Osteoblast (primary cell): ENCODE measurements at regions not wholly inside any gene's neighbourhood (a gene's known extent, or its start where the extent isn't known, plus 50 kb on each side); places are given as distances from the start of the nearest gene placed in this dataset.

Source experiments
- DNase-seq: peaks from one replicate; pipeline ENCODE4 v3.0.0; 2011; ENCODE audit warnings: low spot score, mixed read lengths; ENCODE audit not compliant: insufficient read length; ENCODE audit errors: missing footprints
- H2AFZ ChIP-seq: 2 replicates; pipeline ENCODE4 v1.6.0; 2011; ENCODE audit warnings: mild to moderate bottlenecking, low read length
- H3K27ac ChIP-seq: 2 replicates; pipeline ENCODE4 v1.5.1; 2011; ENCODE audit warnings: mild to moderate bottlenecking, low read depth, low read length, moderate library complexity
- H3K27me3 ChIP-seq: 2 replicates; pipeline ENCODE4 v1.6.0; 2012; ENCODE audit warnings: mild to moderate bottlenecking, control low read depth, inconsistent platforms, low read length, moderate library complexity; ENCODE audit not compliant: insufficient read depth
- H3K36me3 ChIP-seq: 2 replicates; pipeline ENCODE4 v1.5.1; 2011; ENCODE audit warnings: mild to moderate bottlenecking, low read length, control low read depth, moderate library complexity; ENCODE audit not compliant: insufficient read depth
- H3K4me1 ChIP-seq: 2 replicates; pipeline ENCODE4 v1.5.1; 2011; ENCODE audit warnings: mild to moderate bottlenecking, low read length, control low read depth, moderate library complexity; ENCODE audit not compliant: insufficient read depth
- H3K4me2 ChIP-seq: 2 replicates; pipeline ENCODE4 v1.6.0; 2011; ENCODE audit warnings: mild to moderate bottlenecking, low read length; ENCODE audit not compliant: insufficient read depth
- H3K4me3 ChIP-seq: fragments of 200-600 bp; sonication (generic); 3 replicates; pipeline ENCODE4 v1.5.1; 2012; ENCODE audit warnings: mild to moderate bottlenecking, low read length, inconsistent platforms; ENCODE audit not compliant: insufficient read depth
- H3K79me2 ChIP-seq: 2 replicates; pipeline ENCODE4 v1.6.0; 2012; ENCODE audit warnings: mild to moderate bottlenecking, low read length, control low read depth, inconsistent platforms; ENCODE audit not compliant: insufficient read depth
- H3K9me3 ChIP-seq: 2 replicates; pipeline ENCODE4 v1.5.1; 2011; ENCODE audit warnings: low read depth, low read length, control low read depth
- H4K20me1 ChIP-seq: 2 replicates; pipeline ENCODE4 v1.6.0; 2012; ENCODE audit warnings: mild to moderate bottlenecking, low read length, control low read depth; ENCODE audit not compliant: insufficient read depth
- TF ChIP-seq, protein P1 (sequence below): IDR thresholded peaks from 2 replicates; pipeline ENCODE4 v1.5.1; 2011; ENCODE audit warnings: mild to moderate bottlenecking, low read depth, low read length, moderate library complexity; ENCODE audit errors: extremely low read depth

- no peak overlapping the region for H3K4me2 ChIP-seq
- no peaks in the 10 kb centered on the region for H3K9me3 ChIP-seq
- H4K20me1 ChIP-seq: no peaks in the 10 kb centered on the region
- no peak overlapping the region for H3K4me3 ChIP-seq
- H3K79me2 ChIP-seq: no peaks in the 10 kb centered on the region
- no peaks in the 10 kb centered on the region for H3K27me3 ChIP-seq
- H3K4me1 ChIP-seq: peaks cover 4% of the 10 kb centered on the region
- H3K36me3 ChIP-seq: no peaks in the 10 kb centered on the region
- no peak overlapping the region for H2AFZ ChIP-seq
- no peak overlapping the region for H3K27ac ChIP-seq
- DNase-seq: peak; percentile 44
- TF ChIP-seq, protein P1, sequence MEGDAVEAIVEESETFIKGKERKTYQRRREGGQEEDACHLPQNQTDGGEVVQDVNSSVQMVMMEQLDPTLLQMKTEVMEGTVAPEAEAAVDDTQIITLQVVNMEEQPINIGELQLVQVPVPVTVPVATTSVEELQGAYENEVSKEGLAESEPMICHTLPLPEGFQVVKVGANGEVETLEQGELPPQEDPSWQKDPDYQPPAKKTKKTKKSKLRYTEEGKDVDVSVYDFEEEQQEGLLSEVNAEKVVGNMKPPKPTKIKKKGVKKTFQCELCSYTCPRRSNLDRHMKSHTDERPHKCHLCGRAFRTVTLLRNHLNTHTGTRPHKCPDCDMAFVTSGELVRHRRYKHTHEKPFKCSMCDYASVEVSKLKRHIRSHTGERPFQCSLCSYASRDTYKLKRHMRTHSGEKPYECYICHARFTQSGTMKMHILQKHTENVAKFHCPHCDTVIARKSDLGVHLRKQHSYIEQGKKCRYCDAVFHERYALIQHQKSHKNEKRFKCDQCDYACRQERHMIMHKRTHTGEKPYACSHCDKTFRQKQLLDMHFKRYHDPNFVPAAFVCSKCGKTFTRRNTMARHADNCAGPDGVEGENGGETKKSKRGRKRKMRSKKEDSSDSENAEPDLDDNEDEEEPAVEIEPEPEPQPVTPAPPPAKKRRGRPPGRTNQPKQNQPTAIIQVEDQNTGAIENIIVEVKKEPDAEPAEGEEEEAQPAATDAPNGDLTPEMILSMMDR: no peak
Observed at GRCh38 chr18:60894254-60894945, 438.8 kb upstream of the CDH20 start.

DNA sequence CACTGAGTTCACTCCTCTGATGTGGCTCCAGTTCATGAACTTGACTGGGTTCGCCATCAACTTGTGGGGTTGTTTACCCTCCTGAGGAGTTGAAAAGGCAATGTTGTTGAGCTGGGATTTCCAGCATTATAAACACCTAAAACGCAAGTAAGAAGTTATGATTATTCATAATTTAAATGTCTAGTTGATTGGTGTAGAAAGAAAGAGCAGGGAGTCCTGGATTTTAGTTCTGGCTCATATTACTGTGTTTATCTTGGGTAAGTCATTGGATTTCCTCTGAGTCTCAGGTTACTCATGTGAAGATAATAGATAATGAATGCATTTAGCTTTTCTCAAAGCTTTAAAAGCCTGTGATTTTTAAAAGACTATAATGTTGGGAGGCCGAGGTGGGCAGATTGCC is 438.0 kb upstream of the CDH20 start:
- H3K27ac ChIP-seq: no peak overlapping the region
- DNase-seq: peak; percentile 41
- H3K4me3 ChIP-seq: no peak overlapping the region
- H3K4me1 ChIP-seq: peaks cover 4% of the 10 kb centered on the region
- H4K20me1 ChIP-seq: no peaks in the 10 kb centered on the region
- TF ChIP-seq, protein P1: no peak
- no peak overlapping the region for H3K4me2 ChIP-seq
- H3K36me3 ChIP-seq: no peaks in the 10 kb centered on the region
- H3K27me3 ChIP-seq: no peaks in the 10 kb centered on the region
- no peak overlapping the region for H2AFZ ChIP-seq
- H3K79me2 ChIP-seq: no peaks in the 10 kb centered on the region
- H3K9me3 ChIP-seq: no peaks in the 10 kb centered on the region

- no peak overlapping the region for H3K4me3 ChIP-seq
- H3K79me2 ChIP-seq: no peaks in the 10 kb centered on the region
- no peaks in the 10 kb centered on the region for H3K27me3 ChIP-seq
- no peak overlapping the region for H3K4me2 ChIP-seq
- TF ChIP-seq, protein P1: no peak
- no peak overlapping the region for H2AFZ ChIP-seq
- no peak overlapping the region for H3K27ac ChIP-seq
- H3K36me3 ChIP-seq: no peaks in the 10 kb centered on the region
- DNase-seq: no peak
- H3K9me3 ChIP-seq: no peaks in the 10 kb centered on the region
- H4K20me1 ChIP-seq: no peaks in the 10 kb centered on the region
- peaks cover 2% of the 10 kb centered on the region for H3K4me1 ChIP-seq
Observed at GRCh38 chr18:60898111-60898510, 435.1 kb upstream of the CDH20 start.

DNA sequence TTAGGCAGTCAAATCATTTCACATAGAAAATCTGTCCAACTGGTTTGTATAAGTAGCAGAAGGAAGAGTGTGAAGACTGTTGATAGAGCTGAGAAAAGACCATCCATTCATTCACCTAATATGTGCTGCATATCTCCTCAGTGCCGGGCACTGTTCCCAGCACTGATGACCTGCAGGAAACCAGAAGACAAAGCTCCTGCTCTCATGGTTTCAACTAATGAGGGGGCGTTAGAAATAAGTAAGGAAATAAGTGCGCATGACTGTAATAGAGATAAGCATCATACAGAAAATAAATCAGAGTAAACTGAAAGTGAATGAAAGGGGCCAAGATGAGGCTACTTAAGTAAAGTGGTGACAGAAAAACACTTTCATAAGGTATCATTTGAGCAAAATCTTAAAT is 427.5 kb upstream of the CDH20 start:
- H3K27ac ChIP-seq: no peak overlapping the region
- H3K4me2 ChIP-seq: no peak overlapping the region
- H3K4me3 ChIP-seq: no peak overlapping the region
- no peaks in the 10 kb centered on the region for H4K20me1 ChIP-seq
- H3K36me3 ChIP-seq: no peaks in the 10 kb centered on the region
- TF ChIP-seq, protein P1: no peak
- no peaks in the 10 kb centered on the region for H3K9me3 ChIP-seq
- no peaks in the 10 kb centered on the region for H3K79me2 ChIP-seq
- H3K27me3 ChIP-seq: no peaks in the 10 kb centered on the region
- no peaks in the 10 kb centered on the region for H3K4me1 ChIP-seq
- no peak overlapping the region for H2AFZ ChIP-seq
- no peak for DNase-seq
